Lower lobe of right lung (tissue), 2 donors: ENCODE measurements at regions not wholly inside any gene's neighbourhood (a gene's known extent, or its start where the extent isn't known, plus 50 kb on each side); places are given as distances from the start of the nearest gene placed in this dataset.
"Not testable (repeated sequence)": the region's sequence is repeated elsewhere in the genome, so short reads cannot be mapped to it uniquely, and the experiment has no call there.

ENCODE experiments used
- ATAC-seq, 2 donors: fragments of 200-7000 bp; cut with Tn5 transposase; one replicate each; pipeline ENCODE4 v1.9.1; 2020 to 2022; ENCODE audit warnings: mild to moderate bottlenecking in 2 of 2, moderate library complexity in 2 of 2
- DNase-seq: peaks from one replicate; pipeline ENCODE4 v3.0.0-alpha.2; 2020
- H3K27ac ChIP-seq: fragments of 200-600 bp; one replicate; pipeline ENCODE4 v1.8.0; 2022
- H3K27me3 ChIP-seq: fragments of 200-600 bp; one replicate; pipeline ENCODE4 v1.8.0; 2022; ENCODE audit warnings: low read depth
- H3K36me3 ChIP-seq: fragments of 200-600 bp; one replicate; pipeline ENCODE4 v1.8.0; 2022; ENCODE audit warnings: mild to moderate bottlenecking
- H3K4me1 ChIP-seq: fragments of 200-600 bp; one replicate; pipeline ENCODE4 v1.8.0; 2022
- H3K4me3 ChIP-seq: fragments of 200-600 bp; one replicate; pipeline ENCODE4 v1.8.0; 2022; ENCODE audit warnings: mild to moderate bottlenecking
- H3K9me3 ChIP-seq: fragments of 200-600 bp; one replicate; pipeline ENCODE4 v1.8.0; 2022
- intact Hi-C: fragments of 100-400 bp; cut with DNase I; formaldehyde crosslinking; loops from one replicate; pipeline ENCODE4 v1.11.0; 2022
- TF ChIP-seq, protein P1 (sequence below): fragments of 200-600 bp; IDR thresholded peaks from one replicate; pipeline ENCODE4 v1.8.0; 2022; ENCODE audit warnings: antibody characterized with exemption, mild to moderate bottlenecking
- donor health status: DM: no; HTN: yes; CAD: no; lungs with severe emphysema.

DNA sequence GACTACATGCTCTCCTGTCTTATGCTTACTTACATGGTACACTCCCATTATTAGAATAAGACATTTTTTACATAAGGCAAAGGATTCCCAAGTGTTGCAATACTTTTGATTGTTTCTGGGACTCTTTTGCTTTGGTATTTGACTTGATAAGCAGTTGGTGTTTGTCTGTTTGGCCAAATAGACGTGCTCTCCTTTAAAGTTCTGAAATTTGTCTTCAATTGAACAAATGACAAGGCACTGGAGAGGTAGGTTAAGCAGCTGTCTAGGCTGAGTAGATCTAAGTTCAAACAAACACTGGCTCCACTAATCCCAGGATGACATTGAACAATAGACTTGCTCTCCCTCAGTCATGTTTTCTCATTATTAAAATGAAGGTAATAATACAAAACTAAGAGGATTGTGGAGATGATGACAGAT lies 430.5 kb downstream of the STK39 start:
- TF ChIP-seq, protein P1, sequence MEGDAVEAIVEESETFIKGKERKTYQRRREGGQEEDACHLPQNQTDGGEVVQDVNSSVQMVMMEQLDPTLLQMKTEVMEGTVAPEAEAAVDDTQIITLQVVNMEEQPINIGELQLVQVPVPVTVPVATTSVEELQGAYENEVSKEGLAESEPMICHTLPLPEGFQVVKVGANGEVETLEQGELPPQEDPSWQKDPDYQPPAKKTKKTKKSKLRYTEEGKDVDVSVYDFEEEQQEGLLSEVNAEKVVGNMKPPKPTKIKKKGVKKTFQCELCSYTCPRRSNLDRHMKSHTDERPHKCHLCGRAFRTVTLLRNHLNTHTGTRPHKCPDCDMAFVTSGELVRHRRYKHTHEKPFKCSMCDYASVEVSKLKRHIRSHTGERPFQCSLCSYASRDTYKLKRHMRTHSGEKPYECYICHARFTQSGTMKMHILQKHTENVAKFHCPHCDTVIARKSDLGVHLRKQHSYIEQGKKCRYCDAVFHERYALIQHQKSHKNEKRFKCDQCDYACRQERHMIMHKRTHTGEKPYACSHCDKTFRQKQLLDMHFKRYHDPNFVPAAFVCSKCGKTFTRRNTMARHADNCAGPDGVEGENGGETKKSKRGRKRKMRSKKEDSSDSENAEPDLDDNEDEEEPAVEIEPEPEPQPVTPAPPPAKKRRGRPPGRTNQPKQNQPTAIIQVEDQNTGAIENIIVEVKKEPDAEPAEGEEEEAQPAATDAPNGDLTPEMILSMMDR, result no peak
- intact Hi-C loops, result no loop called here
- no peak for DNase-seq
- H3K4me1 ChIP-seq, result no peaks in the 10 kb centered on the region
- H3K4me3 ChIP-seq, result no peak overlapping the region
- H3K27ac ChIP-seq, result no peak overlapping the region
- H3K27me3 ChIP-seq, result no peaks in the 10 kb centered on the region
- H3K9me3 ChIP-seq, result no peaks in the 10 kb centered on the region
- no peak for ATAC-seq
- H3K36me3 ChIP-seq, result no peaks in the 10 kb centered on the region

DNA sequence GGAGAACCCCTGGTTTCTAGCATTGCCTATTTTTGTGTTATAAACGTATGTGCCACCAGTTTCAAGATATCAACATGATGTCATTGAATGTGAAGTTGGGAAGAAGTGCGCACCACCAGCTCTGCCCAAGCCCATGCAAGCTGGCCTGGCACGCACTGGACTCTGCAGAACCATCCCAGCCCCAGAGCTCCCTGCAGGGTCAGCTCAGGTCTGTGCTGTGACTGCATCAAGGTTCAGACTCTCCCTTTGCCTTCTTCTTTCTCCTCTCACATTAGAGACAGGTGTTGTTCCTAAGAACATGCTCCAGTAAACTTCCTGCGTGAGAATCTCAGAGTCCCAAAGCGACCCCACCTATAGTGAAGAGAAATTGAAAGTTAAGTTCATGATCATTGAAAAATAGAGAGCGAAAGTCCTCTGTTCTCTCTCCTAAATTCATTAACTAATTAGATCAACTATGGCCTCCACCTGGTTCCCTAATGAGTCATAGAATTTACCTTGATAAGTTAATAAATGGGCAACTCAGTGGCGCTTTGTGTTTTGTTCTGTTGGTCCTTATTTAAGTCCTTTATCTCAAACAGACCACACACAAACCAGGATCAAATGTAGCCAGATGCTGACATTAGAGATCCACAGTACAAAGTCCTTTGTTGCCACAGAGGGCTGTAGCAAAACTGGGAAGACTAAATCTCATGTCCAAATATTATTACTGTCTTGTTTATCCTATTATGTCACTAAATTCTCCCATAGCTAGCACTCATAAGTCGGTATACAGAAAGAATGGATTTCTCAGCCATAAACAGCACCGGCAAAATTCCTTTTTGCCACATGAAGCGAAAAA lies 432.3 kb downstream of the STK39 start:
- intact Hi-C loops, result no loop called here
- no peak for ATAC-seq

DNA sequence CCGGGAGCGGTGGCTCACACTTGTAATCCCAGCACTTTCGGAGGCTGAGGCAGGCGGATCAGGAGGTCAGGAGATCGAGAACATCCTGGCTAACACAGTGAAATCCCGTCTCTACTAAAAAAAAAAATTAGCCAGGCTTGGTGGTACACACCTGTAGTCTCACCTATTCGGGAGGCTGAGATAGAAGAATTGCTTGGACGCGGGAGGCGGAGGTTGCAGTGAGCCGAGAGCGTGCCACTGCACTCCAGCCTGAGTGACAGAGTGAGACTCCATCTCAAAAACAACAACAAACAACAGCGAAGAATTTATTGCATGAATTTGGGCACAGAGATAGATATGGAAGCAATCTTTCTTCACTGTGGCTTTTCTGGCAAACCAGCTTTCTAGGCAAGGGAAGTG lies 432.9 kb downstream of the STK39 start:
- ATAC-seq, H3K36me3 ChIP-seq, DNase-seq, H3K27me3 ChIP-seq, H3K27ac ChIP-seq, intact Hi-C loops, H3K4me1 ChIP-seq, H3K9me3 ChIP-seq, H3K4me3 ChIP-seq: not testable (repeated sequence)

More for the DNA sequence above, 432.3 kb downstream of the STK39 start:
- TF ChIP-seq, protein P1, result no peak
- DNase-seq, result no peak
- Histone ChIP-seq H3K27ac (no peak overlapping the region), H3K27me3 (no peaks in the 10 kb centered on the region), H3K4me1 (no peaks in the 10 kb centered on the region), H3K4me3 (no peak overlapping the region), H3K9me3 (no peaks in the 10 kb centered on the region), H3K36me3 (no peaks in the 10 kb centered on the region)

DNA sequence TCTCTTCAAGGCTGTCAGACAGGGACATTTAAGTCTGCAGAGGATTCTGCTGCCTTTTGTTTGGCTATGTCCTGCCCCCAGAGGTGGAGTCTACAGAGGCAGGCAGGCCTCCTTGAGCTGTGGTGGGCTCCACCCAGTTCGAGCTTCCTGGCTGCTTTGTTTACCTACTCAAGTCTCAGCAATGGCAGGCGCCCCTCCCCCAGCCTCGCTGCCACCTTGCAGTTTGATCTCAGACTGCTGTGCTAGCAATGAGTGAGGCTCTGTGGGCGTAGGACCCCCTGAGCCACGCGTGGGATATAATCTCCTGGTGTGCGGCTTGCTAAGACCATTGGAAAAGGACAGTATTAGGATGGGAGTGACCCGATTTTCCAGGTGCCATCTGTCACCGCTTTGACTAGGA lies 437.6 kb downstream of the STK39 start:
- H3K4me3 ChIP-seq, H3K36me3 ChIP-seq, H3K27ac ChIP-seq, H3K9me3 ChIP-seq, intact Hi-C loops, H3K27me3 ChIP-seq, ATAC-seq, DNase-seq, H3K4me1 ChIP-seq: not testable (repeated sequence)

DNA sequence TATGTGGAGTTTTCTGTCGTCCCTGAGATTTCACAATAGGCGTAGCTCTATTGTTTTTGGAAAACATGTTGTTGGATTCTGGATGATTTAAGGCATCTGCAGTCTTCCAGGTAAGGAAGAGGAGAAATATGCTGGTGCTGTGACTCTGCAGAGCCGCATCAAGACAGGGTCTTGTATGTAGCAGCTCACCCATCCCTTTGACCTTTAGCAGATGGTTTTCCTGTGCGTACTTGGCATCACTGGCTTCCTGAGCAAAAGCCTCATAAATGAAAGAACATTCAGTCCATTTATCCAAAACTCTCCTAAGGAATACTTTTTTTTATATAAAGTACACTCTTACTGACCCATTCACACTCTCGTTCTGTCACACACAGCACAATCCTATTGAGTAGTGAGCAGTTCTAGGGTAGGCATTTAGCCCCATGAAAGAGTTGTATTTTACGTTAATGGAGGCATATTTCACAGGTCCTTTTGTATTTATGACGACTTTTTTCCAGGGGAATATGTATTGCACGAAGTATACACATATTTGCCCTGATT lies 443.9 kb downstream of the STK39 start:
- TF ChIP-seq, protein P1, result no peak
- no peaks in the 10 kb centered on the region for H3K4me1 ChIP-seq
- H3K27me3 ChIP-seq, result no peaks in the 10 kb centered on the region
- no peak for ATAC-seq
- intact Hi-C loops, result no loop called here
- no peak for DNase-seq
- no peak overlapping the region for H3K27ac ChIP-seq
- no peaks in the 10 kb centered on the region for H3K9me3 ChIP-seq
- H3K36me3 ChIP-seq, result no peaks in the 10 kb centered on the region
- H3K4me3 ChIP-seq, result no peak overlapping the region

DNA sequence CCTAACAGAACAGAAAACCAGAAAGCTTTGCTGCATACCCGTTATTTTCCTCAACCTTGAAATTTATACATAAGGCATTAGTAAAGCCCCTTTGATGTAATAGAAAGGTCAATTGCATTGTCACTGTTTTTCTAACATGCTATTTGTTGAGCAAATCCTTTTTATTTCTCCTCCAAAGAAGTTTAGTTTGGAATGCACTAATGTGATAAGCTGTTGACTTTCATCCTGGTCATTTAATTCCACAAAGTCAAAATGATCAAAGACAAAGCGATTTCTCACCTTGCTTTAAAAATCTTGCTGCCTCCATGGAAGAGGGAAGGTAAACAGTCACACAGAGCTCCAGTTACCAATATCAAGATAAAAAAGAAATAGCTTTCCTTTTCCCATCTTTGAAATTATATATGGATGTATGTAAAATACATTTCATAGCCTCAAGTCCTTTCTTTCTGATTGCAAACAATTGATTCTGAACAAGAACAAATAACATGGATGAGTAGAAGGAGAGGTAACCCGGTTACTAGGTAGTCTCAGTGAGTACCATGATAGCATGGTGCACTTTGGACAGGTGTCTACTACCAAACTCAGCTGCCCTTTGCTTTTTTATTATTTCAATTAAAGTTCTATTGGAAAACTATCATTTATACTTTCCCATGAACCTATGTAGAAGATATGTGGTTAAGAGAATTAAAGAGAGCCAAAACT lies 452.7 kb downstream of the STK39 start:
- H3K4me1 ChIP-seq, result no peaks in the 10 kb centered on the region
- no peaks in the 10 kb centered on the region for H3K27me3 ChIP-seq
- H3K36me3 ChIP-seq, result no peaks in the 10 kb centered on the region
- no peak overlapping the region for H3K4me3 ChIP-seq
- H3K27ac ChIP-seq, result no peak overlapping the region
- intact Hi-C loops, result no loop called here
- H3K9me3 ChIP-seq, result peaks cover 7% of the 10 kb centered on the region
- ATAC-seq (no peak), DNase-seq (no peak)
- TF ChIP-seq, protein P1, result no peak
